DND-41 (cell line): ENCODE measurements at regions not wholly inside any gene's neighbourhood (a gene's known extent, or its start where the extent isn't known, plus 50 kb on each side); places are given as distances from the start of the nearest gene placed in this dataset.

ENCODE experiments used
- ATAC-seq: fragments of 200-7000 bp; cut with Tn5 transposase; 3 replicates; pipeline ENCODE4 v1.9.1; 2021; ENCODE audit warnings: low read depth; ENCODE audit not compliant: insufficient read depth
- DNase-seq: peaks from one replicate; pipeline ENCODE4 v3.0.0-alpha.2; 2020
- H2AFZ ChIP-seq: 2 replicates; pipeline ENCODE4 v1.6.0; 2012; ENCODE audit warnings: low read depth, low read length
- H3K27ac ChIP-seq: 2 replicates; pipeline ENCODE4 v1.5.1; 2012; ENCODE audit warnings: low read length, inconsistent platforms
- H3K27me3 ChIP-seq: fragments of 200-600 bp; sonication (generic); 2 replicates; pipeline ENCODE4 v1.6.0; 2012; ENCODE audit warnings: low read length, mild to moderate bottlenecking, inconsistent platforms; ENCODE audit not compliant: insufficient read depth, poor library complexity
- H3K36me3 ChIP-seq: 2 replicates; pipeline ENCODE4 v1.5.1; 2012; ENCODE audit warnings: low read length, inconsistent platforms; ENCODE audit not compliant: insufficient read depth
- H3K4me1 ChIP-seq: 2 replicates; pipeline ENCODE4 v1.5.1; 2012; ENCODE audit warnings: mild to moderate bottlenecking, low read length; ENCODE audit not compliant: insufficient read depth
- H3K4me2 ChIP-seq: 2 replicates; pipeline ENCODE4 v1.6.0; 2012; ENCODE audit warnings: mild to moderate bottlenecking, moderate library complexity, low read length, inconsistent platforms; ENCODE audit not compliant: insufficient read depth
- H3K4me3 ChIP-seq, 2 experiments: fragments of 200-600 bp in 1 of 2; shearing (Covaris generic) in 1 of 2; 2 replicates each; pipeline ENCODE4 v1.5.1; 2012 to 2016; ENCODE audit warnings: inconsistent platforms in 2 of 2, low read length in 2 of 2, mild to moderate bottlenecking in 2 of 2, low read depth in 1 of 2, moderate library complexity in 1 of 2
- H3K79me2 ChIP-seq: 2 replicates; pipeline ENCODE4 v1.6.0; 2012; ENCODE audit warnings: low read length, inconsistent platforms; ENCODE audit not compliant: insufficient read depth
- H3K9ac ChIP-seq: 2 replicates; pipeline ENCODE4 v1.6.0; 2012; ENCODE audit warnings: low read depth, mild to moderate bottlenecking, inconsistent platforms, low read length, moderate library complexity
- H3K9me3 ChIP-seq: 2 replicates; pipeline ENCODE4 v1.5.1; 2012; ENCODE audit warnings: low read length, moderate library complexity, mild to moderate bottlenecking, inconsistent platforms; ENCODE audit not compliant: insufficient read depth, severe bottlenecking
- H4K20me1 ChIP-seq: 2 replicates; pipeline ENCODE4 v1.6.0; 2012; ENCODE audit warnings: low read length; ENCODE audit not compliant: insufficient read depth
- CTCF ChIP-seq: IDR thresholded peaks from 2 replicates; pipeline ENCODE4 v1.5.1; 2012; ENCODE audit warnings: borderline replicate concordance, low read length, moderate library complexity, mild to moderate bottlenecking; ENCODE audit not compliant: poor library complexity, severe bottlenecking; ENCODE audit errors: extremely low read depth
- EZH2 ChIP-seq: IDR thresholded peaks from 3 replicates; pipeline ENCODE4 v1.6.1; 2012; ENCODE audit warnings: borderline replicate concordance, low read depth, mild to moderate bottlenecking, moderate library complexity, low read length, inconsistent platforms; ENCODE audit not compliant: severe bottlenecking

- Histone ChIP-seq H3K4me1 (no peaks in the 10 kb centered on the region), H3K9me3 (no peaks in the 10 kb centered on the region), H3K36me3 (no peaks in the 10 kb centered on the region), H3K27me3 (no peaks in the 10 kb centered on the region), H3K27ac (no peak overlapping the region), H4K20me1 (no peaks in the 10 kb centered on the region), H3K79me2 (no peaks in the 10 kb centered on the region), H3K9ac (no peak overlapping the region), H3K4me2 (no peak overlapping the region), H2AFZ (no peak overlapping the region), H3K4me3 (no peak overlapping the region)
- no peak for DNase-seq
- TF ChIP-seq EZH2, result no peak
- ATAC-seq, result no peak
These were observed 869.6 kb downstream of the MAT2B start for GRCh38 chr5:164375051-164375450.

- Histone ChIP-seq H3K9ac (no peak overlapping the region), H4K20me1 (no peaks in the 10 kb centered on the region), H3K36me3 (no peaks in the 10 kb centered on the region), H3K27me3 (no peaks in the 10 kb centered on the region), H3K4me2 (no peak overlapping the region), H3K27ac (no peak overlapping the region), H3K79me2 (no peaks in the 10 kb centered on the region), H3K4me1 (no peaks in the 10 kb centered on the region), H3K9me3 (no peaks in the 10 kb centered on the region), H3K4me3 (no peak overlapping the region), H2AFZ (no peak overlapping the region)
- TF ChIP-seq EZH2 (no peak), CTCF (no peak)
- ATAC-seq (no peak), DNase-seq (no peak)
These were observed 871.4 kb downstream of the MAT2B start for GRCh38 chr5:164376843-164377242.

- Histone ChIP-seq H3K9me3 (no peaks in the 10 kb centered on the region), H3K36me3 (no peaks in the 10 kb centered on the region), H3K79me2 (no peaks in the 10 kb centered on the region), H2AFZ (no peak overlapping the region), H3K9ac (no peak overlapping the region), H3K4me2 (no peak overlapping the region), H3K4me1 (no peaks in the 10 kb centered on the region), H3K4me3 (no peak overlapping the region), H3K27me3 (no peaks in the 10 kb centered on the region), H4K20me1 (no peaks in the 10 kb centered on the region), H3K27ac (no peak overlapping the region)
- TF ChIP-seq EZH2 (no peak), CTCF (no peak)
- DNase-seq (no peak), ATAC-seq (no peak)
These were observed 872.3 kb downstream of the MAT2B start for GRCh38 chr5:164377746-164378145.

- no peak overlapping the region for H3K9ac ChIP-seq
- ATAC-seq, result no peak
- H3K4me1 ChIP-seq, result no peaks in the 10 kb centered on the region
- no peak for DNase-seq
- H2AFZ ChIP-seq, result no peak overlapping the region
- H3K36me3 ChIP-seq, result no peaks in the 10 kb centered on the region
- no peak overlapping the region for H3K27ac ChIP-seq
- H3K4me3 ChIP-seq, result no peak overlapping the region
- H3K4me2 ChIP-seq, result no peak overlapping the region
- H4K20me1 ChIP-seq, result no peaks in the 10 kb centered on the region
- H3K27me3 ChIP-seq, result no peaks in the 10 kb centered on the region
- H3K79me2 ChIP-seq, result no peaks in the 10 kb centered on the region
- no peaks in the 10 kb centered on the region for H3K9me3 ChIP-seq
- TF ChIP-seq EZH2 (no peak), CTCF (no peak)
These were observed 878.2 kb downstream of the MAT2B start for GRCh38 chr5:164383662-164384061.
